ENCODE measurements at regions not wholly inside any gene's neighbourhood (a gene's known extent, or its start where the extent isn't known, plus 50 kb on each side); places are given as distances from the start of the nearest gene placed in this dataset.
"Not testable (repeated sequence)": the region's sequence is repeated elsewhere in the genome, so short reads cannot be mapped to it uniquely, and the experiment has no call there.

- not testable (repeated sequence) for TF ChIP-seq CBX5 (IDR thresholded peaks at IDR 0.05; ENCODE audit: borderline replicate concordance, low read depth); ZNF77 (CRISPR knock-in tag; IDR thresholded peaks at IDR 0.05); CBFB (CRISPR knock-in tag; IDR thresholded peaks at IDR 0.05); E2F6 (IDR thresholded peaks at IDR 0.05; ENCODE audit: borderline replicate concordance in 1 of 2, extremely low read depth in 1 of 2, insufficient read depth in 1 of 2, insufficient read length in 1 of 2, low read depth in 1 of 2, low read length in 1 of 2, poor library complexity in 1 of 2, severe bottlenecking in 1 of 2); CTCF (IDR thresholded peaks at IDR 0.05 in 2 of 3, conservative IDR thresholded peaks at IDR 0.05 in 1 of 3; ENCODE audit: insufficient read depth in 2 of 3, low read depth in 1 of 3, low read length in 3 of 3); ZBTB49 (CRISPR knock-in tag; IDR thresholded peaks at IDR 0.05; ENCODE audit: borderline replicate concordance); ZNF707 (CRISPR knock-in tag; conservative IDR thresholded peaks at IDR 0.05); TCF7 (IDR thresholded peaks at IDR 0.05; ENCODE audit: borderline replicate concordance)
Measured at GRCh38 chr6:85071845-85072244, 307.4 kb upstream of the TBX18 start.

All from K562 (cell line).